EL (cell line): ENCODE measurements at regions not wholly inside any gene's neighbourhood (a gene's known extent, or its start where the extent isn't known, plus 50 kb on each side); places are given as distances from the start of the nearest gene placed in this dataset.

Experiments used
- DNase-seq: peaks from one replicate; pipeline ENCODE4 v3.0.0-alpha.2; 2016

GRCh38 chr2:94939349-94939748 lies 68.1 kb downstream of the TEKT4 start:
- DNase-seq = no peak

GRCh38 chr2:94947097-94948016 lies 76.1 kb downstream of the TEKT4 start:
- DNase-seq = no peak

DNA sequence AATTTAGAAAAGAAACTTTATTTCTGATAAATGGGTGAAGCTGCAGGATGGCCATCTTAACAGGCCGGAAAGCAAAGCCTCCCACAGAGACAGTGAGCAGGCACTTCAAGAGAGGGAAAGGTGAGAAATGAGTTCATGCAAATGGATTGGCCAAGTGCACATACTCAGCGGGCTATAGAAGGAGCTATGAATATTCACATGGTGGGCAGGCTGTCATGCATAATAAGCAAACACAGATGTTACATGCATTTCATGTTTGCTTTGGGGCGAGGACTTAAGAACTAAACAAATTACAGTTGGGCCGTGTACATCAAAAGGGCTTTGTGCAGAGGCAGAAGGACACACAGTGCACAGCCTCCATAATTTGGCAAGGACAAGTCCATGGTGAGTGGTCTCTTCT lies 69.8 kb upstream of the MAL start:
- DNase-seq = no peak

DNA sequence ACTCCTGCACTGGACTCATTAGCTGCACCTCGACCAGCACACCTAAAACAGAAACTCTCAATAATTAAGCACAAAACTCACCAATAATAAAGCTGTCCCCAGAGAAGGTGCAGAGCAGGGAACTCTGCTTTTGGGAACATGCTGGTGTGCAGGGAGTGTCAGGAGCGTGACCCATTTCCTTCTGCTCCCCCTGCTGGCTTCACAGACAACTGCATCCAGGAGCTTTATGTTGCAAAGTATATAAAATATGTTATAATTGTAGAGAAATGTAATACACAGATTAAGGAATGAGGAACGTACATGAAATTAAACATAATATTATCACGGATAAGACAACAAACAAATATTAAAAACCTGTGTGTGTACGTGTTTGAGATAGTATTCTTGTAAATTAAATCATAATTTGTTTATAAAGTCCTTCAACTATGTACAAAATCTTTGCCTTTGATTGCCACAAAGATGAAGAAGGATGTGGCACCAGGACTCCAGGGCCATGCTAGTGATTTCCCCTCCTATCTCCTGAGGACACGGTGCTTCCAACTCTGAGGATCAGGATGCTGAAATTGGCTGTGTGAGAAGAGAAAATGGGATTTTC lies 68.6 kb upstream of the MAL start:
- peak; percentile 36 for DNase-seq

- DNase-seq = no peak
These were observed 67.3 kb upstream of the MAL start for GRCh38 chr2:94958245-94958644.

GRCh38 chr2:94960266-94960665 lies 65.2 kb upstream of the MAL start:
- no peak for DNase-seq

DNA sequence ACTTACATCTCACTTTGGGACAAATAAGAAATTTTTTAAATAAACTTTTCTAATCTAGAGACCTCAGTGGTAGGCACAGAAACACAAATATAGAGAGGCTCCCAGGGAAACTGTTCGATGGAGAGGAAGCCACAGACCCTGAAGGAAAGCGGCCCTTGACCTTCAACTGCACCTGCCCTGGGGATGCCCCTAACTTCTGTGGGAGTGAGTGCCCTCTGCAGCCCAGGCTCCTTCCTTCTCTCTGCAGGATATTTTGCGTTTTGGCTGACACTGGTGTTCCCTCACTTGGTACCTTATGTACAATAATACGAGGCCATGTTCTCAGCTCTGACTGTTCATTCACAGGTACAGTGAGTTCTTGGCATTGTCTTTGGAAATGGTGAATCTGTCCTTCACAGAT lies 64.8 kb upstream of the MAL start:
- DNase-seq = no peak

DNA sequence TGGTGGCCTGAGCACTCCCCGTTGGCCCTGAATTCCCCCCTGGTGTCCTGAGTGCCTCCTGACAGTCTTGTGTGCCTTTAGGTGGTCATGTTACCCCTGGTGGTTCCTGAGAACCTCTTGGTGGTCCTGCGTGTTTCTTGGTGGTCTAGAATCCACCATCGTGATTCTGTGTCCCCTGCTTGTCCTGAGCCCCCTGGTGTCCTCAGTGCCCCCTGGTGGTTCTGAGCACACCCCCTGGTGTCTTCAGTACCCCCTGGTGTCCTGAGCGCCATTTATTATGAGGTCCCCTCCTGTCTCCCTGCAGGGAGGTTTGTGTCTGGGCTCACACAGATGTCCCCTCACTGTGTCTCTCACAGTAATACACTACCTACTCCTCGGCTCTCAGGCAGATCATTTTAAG lies 61.3 kb upstream of the MAL start:
- no peak for DNase-seq

DNA sequence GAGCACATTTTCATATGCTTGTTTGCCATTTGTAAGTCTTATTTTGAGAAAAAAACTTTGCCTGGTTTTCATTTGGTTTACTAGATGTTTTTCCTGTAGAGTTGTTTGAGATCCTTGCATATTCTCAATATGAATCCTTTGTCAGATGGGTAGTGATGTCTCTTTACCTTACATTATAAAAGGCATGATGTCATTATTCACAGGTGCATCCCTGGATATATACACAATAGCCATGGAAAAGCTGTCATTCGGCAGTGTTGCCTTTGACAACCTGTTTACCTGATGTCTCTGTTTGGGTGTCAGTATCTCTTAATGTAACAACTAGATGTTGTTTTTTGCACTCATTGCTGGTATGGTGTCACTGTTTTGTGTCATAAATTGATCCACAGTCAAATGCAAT lies 58.8 kb upstream of the MAL start:
- no peak for DNase-seq

- DNase-seq = no peak
These were observed 55.2 kb upstream of the MAL start for GRCh38 chr2:94970353-94970752.
